ENCODE measurements at regions not wholly inside any gene's neighbourhood (a gene's known extent, or its start where the extent isn't known, plus 50 kb on each side); places are given as distances from the start of the nearest gene placed in this dataset.
"Not testable (repeated sequence)": the region's sequence is repeated elsewhere in the genome, so short reads cannot be mapped to it uniquely, and the experiment has no call there.

GRCh38 chr2:95754213-95754612 lies 162.4 kb downstream of the TRIM43 start:
- TF ChIP-seq RAD21 (IDR thresholded peaks at IDR 0.05; ENCODE audit: low read depth); EZH2 (IDR thresholded peaks at IDR 0.05); CEBPB (IDR thresholded peaks at IDR 0.05; ENCODE audit: low read depth); CTCF (IDR thresholded peaks at IDR 0.05 in 2 of 3, conservative IDR thresholded peaks at IDR 0.05 in 1 of 3; ENCODE audit: borderline replicate concordance in 1 of 3, insufficient read depth in 1 of 3, low read depth in 2 of 3, low read length in 2 of 3); ZNF274 (IDR thresholded peaks at IDR 0.05; ENCODE audit: low read depth, low read length); POLR2A (IDR thresholded peaks at IDR 0.05; ENCODE audit: borderline replicate concordance, extremely low read depth, insufficient read depth, insufficient read length); EGR1 (IDR thresholded peaks at IDR 0.05; ENCODE audit: low read depth); ATF3 (IDR thresholded peaks at IDR 0.05); SP1 (IDR thresholded peaks at IDR 0.05; ENCODE audit: low read depth); CBX3 (IDR thresholded peaks at IDR 0.05; ENCODE audit: low read depth); ELF1 (IDR thresholded peaks at IDR 0.05; ENCODE audit: borderline replicate concordance, low read depth); POLR2AphosphoS5 (IDR thresholded peaks at IDR 0.05; ENCODE audit: low read depth, low read length): not testable (repeated sequence)

Measured in HCT116 (cell line).